ENCODE measurements at regions not wholly inside any gene's neighbourhood (a gene's known extent, or its start where the extent isn't known, plus 50 kb on each side); places are given as distances from the start of the nearest gene placed in this dataset.

DNA sequence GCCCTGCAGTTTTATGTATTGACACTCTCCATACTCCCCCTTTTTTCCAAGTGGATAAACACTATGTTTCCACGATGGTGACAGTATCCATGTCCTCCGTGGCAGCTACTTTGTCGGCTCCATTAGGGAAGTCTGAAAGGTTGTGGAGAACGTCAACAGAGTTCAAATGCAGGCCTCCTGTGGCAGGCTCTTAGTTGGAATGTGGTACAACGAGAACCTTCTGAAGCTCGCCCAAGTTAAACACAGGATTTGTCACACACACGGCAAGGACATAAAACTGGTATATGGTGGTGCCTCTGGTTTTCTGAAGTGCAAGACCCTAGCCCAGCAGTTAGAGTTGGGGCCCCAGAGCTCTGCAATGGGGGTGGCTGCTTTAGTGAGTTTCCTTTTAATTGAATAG lies 187.0 kb upstream of the TAB2 start:
- H3K4me1 ChIP-seq (ENCODE audit: insufficient read depth), result no peaks in the 10 kb centered on the region
- Mint-ChIP-seq H3K36me3 (ENCODE audit: low read depth) (no peaks in the 10 kb centered on the region), H3K4me1 (no peaks in the 10 kb centered on the region), H3K9me3 (no peaks in the 10 kb centered on the region), H3K27me3 (ENCODE audit: insufficient read depth, low read depth, poor library complexity) (no peaks in the 10 kb centered on the region), H3K27ac (no peak overlapping the region), H3K4me3 (no peak overlapping the region)
- H3K27me3 ChIP-seq (ENCODE audit: insufficient read depth), result no peaks in the 10 kb centered on the region
- no peaks in the 10 kb centered on the region for H3F3A ChIP-seq (replicated peaks; ENCODE audit: low read depth)
- no peak overlapping the region for H3K4me2 ChIP-seq
- H3K9me2 ChIP-seq (ENCODE audit: insufficient read depth), result 0 out of 2 replicates have a peak, but pooled peaks cover 11% of the 10 kb centered on the region
- DNase-seq (ENCODE audit: low spot score) (no peak), ATAC-seq (no peak)
- no peaks in the 10 kb centered on the region for H4K20me1 ChIP-seq (replicated peaks; ENCODE audit: insufficient read depth)
- H2AFZ ChIP-seq, result no peak overlapping the region
- H3K79me2 ChIP-seq (replicated peaks; ENCODE audit: insufficient read depth), result no peaks in the 10 kb centered on the region
- no peak for TF ChIP-seq NANOG (IDR thresholded peaks at IDR 0.05; ENCODE audit: borderline replicate concordance)
- TF ChIP-seq CTCF (conservative IDR thresholded peaks at IDR 0.05; ENCODE audit: low read depth in 2 of 2), result no peak
- TF ChIP-seq POLR2AphosphoS5 (IDR thresholded peaks at IDR 0.05; ENCODE audit: low read depth), result no peak
- TF ChIP-seq ZNF462 (CRISPR knock-in tag; IDR thresholded peaks at IDR 0.05), result no peak
- no peak for TF ChIP-seq JUNB (IDR thresholded peaks at IDR 0.05; ENCODE audit: unreplicated experiment)
- no peak for TF ChIP-seq EZH2phosphoT487 (IDR thresholded peaks at IDR 0.05; ENCODE audit: unreplicated experiment)
- no peak for TF ChIP-seq STAT1 (IDR thresholded peaks at IDR 0.05; ENCODE audit: unreplicated experiment)
- no peak for TF ChIP-seq ZNF331 (CRISPR knock-in tag; IDR thresholded peaks at IDR 0.05; ENCODE audit: low read depth)
- no peak for TF ChIP-seq ZNF114 (CRISPR knock-in tag; IDR thresholded peaks at IDR 0.05)
- TF ChIP-seq REST (IDR thresholded peaks at IDR 0.05; ENCODE audit: unreplicated experiment), result no peak
- no peak for TF ChIP-seq CREB1 (CRISPR knock-in tag; IDR thresholded peaks at IDR 0.05; ENCODE audit: low read depth)
- no peak for TF ChIP-seq EZH2 (IDR thresholded peaks at IDR 0.05; ENCODE audit: low read depth, unreplicated experiment)
- TF ChIP-seq, protein P1, sequence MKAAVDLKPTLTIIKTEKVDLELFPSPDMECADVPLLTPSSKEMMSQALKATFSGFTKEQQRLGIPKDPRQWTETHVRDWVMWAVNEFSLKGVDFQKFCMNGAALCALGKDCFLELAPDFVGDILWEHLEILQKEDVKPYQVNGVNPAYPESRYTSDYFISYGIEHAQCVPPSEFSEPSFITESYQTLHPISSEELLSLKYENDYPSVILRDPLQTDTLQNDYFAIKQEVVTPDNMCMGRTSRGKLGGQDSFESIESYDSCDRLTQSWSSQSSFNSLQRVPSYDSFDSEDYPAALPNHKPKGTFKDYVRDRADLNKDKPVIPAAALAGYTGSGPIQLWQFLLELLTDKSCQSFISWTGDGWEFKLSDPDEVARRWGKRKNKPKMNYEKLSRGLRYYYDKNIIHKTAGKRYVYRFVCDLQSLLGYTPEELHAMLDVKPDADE (IDR thresholded peaks at IDR 0.05), result no peak
- no peaks in the 10 kb centered on the region for H3K36me3 ChIP-seq (ENCODE audit: insufficient read depth)
- no peak overlapping the region for H3K27ac ChIP-seq (ENCODE audit: low read depth)
- H3K4me3 ChIP-seq, result no peak overlapping the region
